T-cell (primary cell): ENCODE measurements at regions not wholly inside any gene's neighbourhood (a gene's known extent, or its start where the extent isn't known, plus 50 kb on each side); places are given as distances from the start of the nearest gene placed in this dataset.

Experiments used
- ATAC-seq, 4 experiments: fragments of 200-7000 bp in 3 of 4; fragments of 150-1000 bp in 1 of 4; cut with Tn5 transposase; replicated peaks in 1 of 4; 1 replicate in 3 of 4; 2 replicates in 1 of 4; pipeline ENCODE4 v1.10.0; 2021; ENCODE audit warnings: moderate library complexity in 3 of 4, mild to moderate bottlenecking in 2 of 4, moderate number of reproducible peaks in 1 of 4
- CTCF ChIA-PET, 2 donors: fragments of 300-600 bp; sonication (Branson Sonifier 250); formaldehyde crosslinking; loops; one replicate each; lab custom pipeline; 2022; ENCODE audit warnings: antibody characterized with exemption in 2 of 2; lab: Charles Lee
- POLR2A ChIA-PET, 2 donors: fragments of 300-600 bp; sonication (Branson Sonifier 250); formaldehyde crosslinking; loops; one replicate each; lab custom pipeline; 2022; ENCODE audit warnings: antibody characterized with exemption in 2 of 2; lab: Charles Lee
- DNase-seq, 35 experiments: peaks; one replicate each; pipeline versions ENCODE4 v3.0.0 to v3.0.0-alpha.2; 2013 to 2023
- H3K27ac ChIP-seq: one replicate; pipeline ENCODE4 v1.5.1; 2013; ENCODE audit warnings: low read length
- H3K27me3 ChIP-seq, 2 experiments: replicated peaks in 1 of 2; 1 replicate in 1 of 2; 2 replicates in 1 of 2; pipeline versions ENCODE4 v1.6.1 to v1.7.0; 2013; ENCODE audit warnings: low read length in 1 of 2, mixed read lengths in 1 of 2; ENCODE audit not compliant: control insufficient read depth in 2 of 2, insufficient read depth in 2 of 2; ENCODE audit errors: extremely low read depth in 1 of 2
- H3K36me3 ChIP-seq, 2 donors: 1 replicate in 1 of 2; 2 replicates in 1 of 2; pipeline versions ENCODE4 v1.6.1 to v1.7.0; 2013; ENCODE audit warnings: low read length in 1 of 2; ENCODE audit not compliant: control insufficient read depth in 2 of 2, insufficient read depth in 1 of 2; ENCODE audit errors: extremely low read depth in 1 of 2
- H3K4me1 ChIP-seq, 2 experiments: 1 replicate in 1 of 2; 2 replicates in 1 of 2; pipeline versions ENCODE4 v1.6.1 to v1.7.0; 2013; ENCODE audit warnings: low read length in 2 of 2, mixed read lengths in 1 of 2; ENCODE audit not compliant: insufficient read depth in 2 of 2, control insufficient read depth in 1 of 2; ENCODE audit errors: extremely low read depth in 1 of 2
- H3K4me3 ChIP-seq, 2 donors: 1 replicate in 1 of 2; 2 replicates in 1 of 2; pipeline versions ENCODE4 v1.5.1 to v1.7.0; 2013; ENCODE audit warnings: mild to moderate bottlenecking in 2 of 2, low read length in 1 of 2, moderate library complexity in 1 of 2; ENCODE audit not compliant: control insufficient read depth in 1 of 2; ENCODE audit errors: extremely low read depth in 1 of 2
- H3K9me3 ChIP-seq: 2 replicates; pipeline ENCODE4 v1.7.0; 2013
- H3K27ac Mint-ChIP-seq, 2 donors: one replicate each; pipeline ENCODE4 v1.8.0; 2020 to 2021; ENCODE audit warnings: mild to moderate bottlenecking in 2 of 2, mixed read lengths in 2 of 2
- H3K27me3 Mint-ChIP-seq, 2 donors: one replicate each; pipeline ENCODE4 v1.8.0; 2021 to 2022; ENCODE audit warnings: mixed read lengths in 2 of 2
- H3K36me3 Mint-ChIP-seq: one replicate; pipeline ENCODE4 v1.8.0; 2021; ENCODE audit warnings: mixed read lengths
- H3K4me1 Mint-ChIP-seq, 3 donors: one replicate each; pipeline ENCODE4 v1.8.0; 2020 to 2022; ENCODE audit warnings: mixed read lengths in 3 of 3, mild to moderate bottlenecking in 1 of 3
- H3K4me3 Mint-ChIP-seq, 3 donors: one replicate each; pipeline ENCODE4 v1.8.0; 2020 to 2022; ENCODE audit warnings: mild to moderate bottlenecking in 3 of 3, mixed read lengths in 3 of 3, moderate library complexity in 3 of 3
- H3K9me3 Mint-ChIP-seq, 3 donors: one replicate each; pipeline ENCODE4 v1.8.0; 2020 to 2022; ENCODE audit warnings: mixed read lengths in 3 of 3
- WGBS: methylation state at CpG from one replicate; pipeline ENCODE4 v1.1.5; 2013; ENCODE audit warnings: missing lambda C conversion rate; ENCODE audit not compliant: insufficient coverage; 5-methylcytosine and 5-hydroxymethylcytosine counted together

- Histone ChIP-seq H3K27ac (no peak overlapping the region), H3K4me3 (no peak overlapping the region), H3K9me3 (no peaks in the 10 kb centered on the region), H3K4me1 (no peaks in the 10 kb centered on the region), H3K27me3 (peaks cover 0 to 3% of the 10 kb centered on the region in 2 experiments), H3K36me3 (no peaks in the 10 kb centered on the region)
- no peaks in the 10 kb centered on the region for H3K36me3 Mint-ChIP-seq
- no peak for DNase-seq
- CTCF ChIA-PET, result no interaction called here
- POLR2A ChIA-PET, result no interaction called here
- no peak overlapping the region for H3K4me3 Mint-ChIP-seq
- peaks cover 5 to 6% of the 10 kb centered on the region in 2 donors for H3K27me3 Mint-ChIP-seq
- peaks cover 0 to 4% (median 3%) of the 10 kb centered on the region in 3 donors for H3K9me3 Mint-ChIP-seq
- no peak for ATAC-seq
- H3K4me1 Mint-ChIP-seq, result no peaks in the 10 kb centered on the region
- H3K27ac Mint-ChIP-seq, result no peak overlapping the region
- 100% methylated on average over 1 of the region's 4 CpGs for WGBS
These were observed 156.9 kb upstream of the SSTR4 start for GRCh38 chr20:22878166-22878565.

GRCh38 chr20:22880277-22880676 lies 154.8 kb upstream of the SSTR4 start:
- CTCF ChIA-PET, result no interaction called here
- no peak for ATAC-seq
- WGBS, result no CpG with 5 or more reads among the region's 2 CpGs

GRCh38 chr20:22887796-22888195 lies 147.3 kb upstream of the SSTR4 start:
- DNase-seq (no peak), ATAC-seq (no peak)
- POLR2A ChIA-PET, result no interaction called here
- Mint-ChIP-seq H3K27ac (no peak overlapping the region), H3K4me1 (no peaks in the 10 kb centered on the region), H3K9me3 (peaks cover 2 to 9% (median 3%) of the 10 kb centered on the region in 3 donors), H3K4me3 (no peak overlapping the region), H3K36me3 (no peaks in the 10 kb centered on the region), H3K27me3 (no peaks in the 10 kb centered on the region)
- H3K27ac ChIP-seq, result no peak overlapping the region
- no peaks in the 10 kb centered on the region for H3K9me3 ChIP-seq
- no peaks in the 10 kb centered on the region for H3K4me1 ChIP-seq
- 86% methylated on average over 1 of the region's 2 CpGs for WGBS
- CTCF ChIA-PET, result no interaction called here
- H3K4me3 ChIP-seq, result no peak overlapping the region
- H3K36me3 ChIP-seq, result no peaks in the 10 kb centered on the region
- H3K27me3 ChIP-seq, result no peaks in the 10 kb centered on the region

More at GRCh38 chr20:22880277-22880676, 154.8 kb upstream of the SSTR4 start:
- peaks cover 0 to 3% of the 10 kb centered on the region in 2 experiments for H3K27me3 ChIP-seq
- Mint-ChIP-seq H3K27ac (no peak overlapping the region), H3K36me3 (no peaks in the 10 kb centered on the region), H3K9me3 (peaks cover 0 to 3% (median 2%) of the 10 kb centered on the region in 3 donors), H3K27me3 (peaks cover 5 to 6% of the 10 kb centered on the region in 2 donors), H3K4me3 (no peak overlapping the region), H3K4me1 (no peaks in the 10 kb centered on the region)
- H3K27ac ChIP-seq, result no peak overlapping the region
- DNase-seq, result no peak
- POLR2A ChIA-PET, result no interaction called here
- H3K9me3 ChIP-seq, result no peaks in the 10 kb centered on the region
- no peaks in the 10 kb centered on the region for H3K36me3 ChIP-seq
- no peaks in the 10 kb centered on the region for H3K4me1 ChIP-seq
- no peak overlapping the region for H3K4me3 ChIP-seq

GRCh38 chr20:22890594-22891300 lies 144.4 kb upstream of the SSTR4 start:
- DNase-seq (no peak), ATAC-seq (no peak)
- ChIA-PET POLR2A (no interaction called here), CTCF (no interaction called here)
- no peaks in the 10 kb centered on the region for H3K27me3 ChIP-seq
- no peaks in the 10 kb centered on the region for H3K4me1 ChIP-seq
- Mint-ChIP-seq H3K27ac (no peak overlapping the region), H3K4me1 (no peaks in the 10 kb centered on the region), H3K27me3 (peaks cover 0 to 1% of the 10 kb centered on the region in 2 donors), H3K9me3 (peaks cover 0 to 9% (median 3%) of the 10 kb centered on the region in 3 donors), H3K4me3 (no peak overlapping the region), H3K36me3 (no peaks in the 10 kb centered on the region)
- no peaks in the 10 kb centered on the region for H3K36me3 ChIP-seq
- no peaks in the 10 kb centered on the region for H3K9me3 ChIP-seq
- WGBS, result 84% methylated on average over 4 of the region's 5 CpGs
- H3K4me3 ChIP-seq, result no peak overlapping the region
- no peak overlapping the region for H3K27ac ChIP-seq

GRCh38 chr20:22901164-22901563 lies 133.9 kb upstream of the SSTR4 start:
- POLR2A ChIA-PET, result no interaction called here
- H3K9me3 ChIP-seq, result no peaks in the 10 kb centered on the region
- Mint-ChIP-seq H3K27me3 (no peaks in the 10 kb centered on the region), H3K27ac (no peak overlapping the region), H3K9me3 (peaks cover 17 to 32% (median 24%) of the 10 kb centered on the region in 3 donors), H3K4me1 (no peaks in the 10 kb centered on the region), H3K36me3 (no peaks in the 10 kb centered on the region), H3K4me3 (no peak overlapping the region)
- H3K27ac ChIP-seq, result no peak overlapping the region
- H3K4me1 ChIP-seq, result no peaks in the 10 kb centered on the region
- H3K27me3 ChIP-seq, result no peaks in the 10 kb centered on the region
- H3K36me3 ChIP-seq, result no peaks in the 10 kb centered on the region
- DNase-seq, result no peak
- no peak for ATAC-seq
- H3K4me3 ChIP-seq, result no peak overlapping the region
- CTCF ChIA-PET, result no interaction called here

GRCh38 chr20:22901921-22902320 lies 133.2 kb upstream of the SSTR4 start:
- H3K4me3 ChIP-seq, result no peak overlapping the region
- 76% methylated on average over 2 of the region's 2 CpGs for WGBS
- no peaks in the 10 kb centered on the region for H3K36me3 ChIP-seq
- POLR2A ChIA-PET, result no interaction called here
- Mint-ChIP-seq H3K4me1 (no peaks in the 10 kb centered on the region), H3K4me3 (no peak overlapping the region), H3K36me3 (no peaks in the 10 kb centered on the region), H3K27me3 (no peaks in the 10 kb centered on the region), H3K27ac (no peak overlapping the region), H3K9me3 (peaks cover 17 to 32% (median 24%) of the 10 kb centered on the region in 3 donors)
- H3K27me3 ChIP-seq, result no peaks in the 10 kb centered on the region
- no peak for DNase-seq
- no peaks in the 10 kb centered on the region for H3K9me3 ChIP-seq
- CTCF ChIA-PET, result no interaction called here
- no peak overlapping the region for H3K27ac ChIP-seq
- no peaks in the 10 kb centered on the region for H3K4me1 ChIP-seq
- ATAC-seq, result no peak
